Posterior cingulate gyrus (tissue), 11 donors: ENCODE measurements at regions not wholly inside any gene's neighbourhood (a gene's known extent, or its start where the extent isn't known, plus 50 kb on each side); places are given as distances from the start of the nearest gene placed in this dataset.
"Not testable (repeated sequence)": the region's sequence is repeated elsewhere in the genome, so short reads cannot be mapped to it uniquely, and the experiment has no call there.

Source experiments
- DNase-seq, 10 donors: peaks; one replicate each; pipeline versions ENCODE4 v3.0.0 to v3.0.0-alpha.2; 2020 to 2021; ENCODE audit warnings: mixed read lengths in 3 of 10
- intact Hi-C: fragments of 100-400 bp; cut with DNase I; formaldehyde crosslinking; loops from one replicate; pipeline ENCODE4 v1.15.1; 2023

DNA sequence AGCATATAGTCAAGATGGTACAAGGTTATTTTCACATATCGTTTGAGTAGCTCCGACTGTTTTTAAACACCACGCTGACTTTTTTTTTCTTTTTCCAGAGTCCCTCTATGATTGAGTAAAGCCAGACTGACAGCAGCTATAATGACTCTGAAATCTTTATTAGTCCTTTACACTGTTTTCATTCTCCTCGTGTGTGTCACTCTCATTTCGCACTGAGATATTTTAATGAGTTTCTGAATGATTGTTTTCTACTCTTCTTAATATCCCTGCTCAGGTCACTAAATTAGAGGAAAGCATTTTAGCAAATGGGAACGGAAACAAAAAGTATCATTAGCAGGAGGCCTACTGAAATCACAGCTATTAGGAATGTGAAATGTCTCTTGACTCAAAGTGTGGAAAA is 162.3 kb upstream of the MTPN start:
- no peak for DNase-seq

DNA sequence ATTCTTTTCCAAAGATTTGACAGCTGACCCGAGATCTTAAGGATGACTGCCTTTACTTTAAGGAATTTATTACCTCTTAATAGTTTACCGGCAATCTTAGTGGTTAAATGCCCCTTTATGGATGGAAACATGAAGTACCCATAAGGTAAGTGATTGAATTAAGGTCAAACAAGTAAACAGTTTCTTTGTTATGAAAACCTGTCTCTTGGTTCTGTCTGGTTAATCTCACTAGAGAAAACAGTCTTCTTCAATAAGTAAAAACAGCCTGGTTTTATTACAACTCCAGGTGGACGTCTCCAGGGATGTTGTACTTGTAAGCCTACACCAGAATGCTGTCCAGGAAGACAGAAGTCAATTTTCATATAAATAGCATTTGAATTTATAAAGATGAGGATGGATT is 161.8 kb upstream of the MTPN start:
- intact Hi-C loops: no loop called here
- DNase-seq: no peak

More for the DNA sequence above, 162.3 kb upstream of the MTPN start:
- intact Hi-C loops: no loop called here

DNA sequence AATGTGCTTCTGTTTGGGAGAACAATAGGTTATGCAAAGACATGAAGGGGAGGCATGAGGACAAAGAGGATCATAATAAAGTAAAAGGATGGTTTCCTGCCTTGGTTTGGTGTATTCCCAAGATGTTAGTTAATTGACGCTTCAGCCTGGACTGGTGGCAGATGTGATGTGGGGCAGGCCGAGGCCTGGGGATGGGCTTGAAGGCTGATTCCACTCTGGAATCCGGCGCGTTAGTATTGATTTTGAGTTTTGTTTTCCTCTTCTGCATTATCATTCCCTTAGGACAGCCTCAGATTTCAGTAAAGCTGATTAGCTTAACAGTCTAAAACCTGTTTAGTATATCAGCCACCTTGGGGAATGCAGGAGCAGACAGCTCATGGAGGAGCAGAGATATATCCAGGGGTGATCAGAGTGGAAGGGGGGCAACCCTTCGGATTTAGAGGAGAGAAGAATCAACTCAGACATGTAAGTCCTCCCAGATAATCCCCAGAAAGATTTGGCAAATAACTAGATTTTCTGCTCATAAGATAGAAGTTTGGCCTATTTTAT is 159.8 kb upstream of the MTPN start:
- intact Hi-C loops: no loop called here
- DNase-seq: no peak

DNA sequence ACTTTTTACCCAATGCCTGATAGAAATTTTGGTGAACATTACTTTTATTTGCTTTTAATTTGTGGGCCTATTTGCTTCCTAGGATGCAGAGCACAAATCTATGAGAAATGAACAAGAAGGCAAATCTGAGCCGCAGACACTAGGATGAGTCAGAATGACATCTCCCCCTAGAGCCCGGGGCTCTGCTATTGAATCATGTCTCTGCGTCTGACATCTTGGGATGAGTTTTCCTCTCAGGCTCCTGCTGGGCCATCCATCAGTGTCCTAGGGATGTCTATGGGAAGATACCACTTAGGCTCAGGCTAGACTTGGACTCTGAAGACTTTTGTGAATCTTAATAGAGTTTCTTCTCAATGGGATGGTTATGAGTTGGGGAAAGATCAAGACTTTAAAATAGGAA is 157.3 kb upstream of the MTPN start:
- intact Hi-C loops: no loop called here
- no peak for DNase-seq

DNA sequence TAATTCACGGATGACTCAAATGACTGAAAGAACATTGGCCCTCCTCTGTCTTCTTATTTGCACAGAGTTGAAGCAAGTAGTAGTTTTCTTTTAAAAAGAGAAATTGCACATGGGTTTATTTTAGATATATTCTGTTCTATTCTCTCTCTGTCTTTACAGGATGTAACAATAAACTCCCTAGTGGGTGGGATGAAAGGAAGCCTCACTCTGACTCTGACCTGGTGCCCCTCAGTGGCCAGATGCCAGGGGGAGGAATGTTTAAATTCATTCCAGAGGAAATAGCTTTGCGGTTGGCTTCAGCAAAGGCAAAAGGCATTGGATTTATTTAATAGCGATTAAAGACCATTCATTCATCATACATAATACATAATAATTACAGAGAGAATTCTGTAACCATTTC is 156.4 kb upstream of the MTPN start:
- intact Hi-C loops: no loop called here
- no peak for DNase-seq

DNA sequence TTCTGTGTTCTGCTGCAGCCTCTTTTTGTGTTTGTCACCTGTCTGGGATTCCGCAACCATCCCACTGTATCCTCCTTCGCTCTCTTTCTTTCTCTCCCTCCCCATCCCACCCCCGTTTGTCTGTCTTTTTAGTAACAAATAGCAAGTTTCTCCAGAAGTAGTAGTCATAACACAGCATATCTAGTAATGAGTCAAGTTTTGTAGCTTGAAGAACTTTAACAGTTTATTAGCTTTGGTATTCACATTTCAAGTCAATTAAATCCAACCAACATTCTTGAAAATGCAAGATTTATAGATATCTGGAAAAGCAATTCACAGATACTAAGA is 154.1 kb upstream of the MTPN start:
- no peak for DNase-seq
- intact Hi-C loops: no loop called here

DNA sequence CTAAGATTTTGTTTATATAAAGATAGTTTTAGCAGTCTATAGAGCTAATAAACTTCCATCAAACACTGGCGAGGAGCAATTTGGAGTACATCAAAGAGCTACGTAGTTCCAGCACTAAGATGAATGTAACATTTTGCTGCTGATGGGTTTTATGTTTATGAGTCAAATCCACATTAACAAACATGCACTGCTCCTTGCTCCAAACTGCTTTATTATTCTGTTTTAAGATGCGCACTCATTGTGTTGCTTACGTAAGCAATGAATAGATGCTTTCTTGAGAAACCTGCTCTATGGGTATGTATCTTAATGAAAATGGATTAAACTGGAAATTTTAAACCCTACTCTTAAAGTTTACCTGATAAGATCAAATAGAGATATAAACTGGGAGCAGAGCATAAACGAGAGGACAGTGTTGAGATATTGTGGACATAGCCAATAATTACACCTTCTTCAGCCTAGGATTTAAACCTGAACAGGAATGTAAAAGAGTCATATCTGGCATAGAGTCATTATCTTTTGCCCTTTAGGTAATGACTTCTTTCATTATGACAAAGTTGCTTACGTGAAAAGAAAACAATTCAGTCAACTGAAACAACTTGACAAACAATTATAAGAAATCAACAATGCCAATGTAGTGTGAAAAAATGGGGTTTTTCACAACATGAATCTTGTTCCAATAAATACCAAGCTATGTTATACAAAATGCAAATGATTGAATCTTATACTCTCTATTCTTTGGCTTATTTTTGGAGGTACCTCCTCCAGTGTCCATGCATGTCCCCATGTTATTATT is 153.5 kb upstream of the MTPN start:
- DNase-seq: no peak
- intact Hi-C loops: no loop called here

DNA sequence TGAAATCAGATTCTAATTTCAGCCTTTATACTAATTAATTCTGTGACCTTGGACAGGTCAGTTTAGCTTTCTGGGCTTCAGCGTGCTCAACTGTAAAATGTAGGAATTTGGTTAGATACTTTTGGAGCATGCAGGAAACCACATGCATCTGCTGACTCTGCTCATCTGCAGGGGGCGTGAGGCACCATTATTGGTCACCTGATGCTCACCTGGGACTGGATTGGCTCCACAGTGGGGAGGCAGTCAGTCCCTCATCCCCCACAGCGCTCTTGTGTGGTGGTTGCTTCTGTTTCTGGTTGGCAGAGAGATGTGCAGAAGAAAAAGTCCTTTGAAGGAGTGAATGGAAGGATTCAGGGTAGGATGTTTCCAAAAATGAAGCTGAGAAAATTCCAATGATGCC is 150.9 kb upstream of the MTPN start:
- no peak for DNase-seq
- intact Hi-C loops: no loop called here

DNA sequence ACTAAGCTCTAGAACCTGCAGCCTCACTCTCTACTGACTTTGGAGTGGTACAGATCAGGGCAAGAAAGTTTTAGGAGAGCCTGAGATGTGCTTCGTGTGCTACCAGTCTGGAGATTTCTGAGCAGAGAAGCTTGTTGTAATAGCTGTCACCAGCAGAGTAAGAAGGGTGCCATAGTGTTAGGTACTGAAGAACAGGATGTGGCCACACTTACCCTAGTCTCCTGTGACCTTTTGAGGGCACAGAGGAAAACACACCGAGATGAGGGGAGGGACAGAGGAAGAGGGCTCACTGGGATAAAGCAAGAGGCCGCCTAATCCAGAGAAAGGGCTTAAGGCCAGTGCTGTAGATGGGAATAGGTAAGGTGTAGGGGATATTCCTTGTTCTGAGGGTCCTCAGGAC is 146.2 kb upstream of the MTPN start:
- intact Hi-C loops: no loop called here
- DNase-seq: no peak

DNA sequence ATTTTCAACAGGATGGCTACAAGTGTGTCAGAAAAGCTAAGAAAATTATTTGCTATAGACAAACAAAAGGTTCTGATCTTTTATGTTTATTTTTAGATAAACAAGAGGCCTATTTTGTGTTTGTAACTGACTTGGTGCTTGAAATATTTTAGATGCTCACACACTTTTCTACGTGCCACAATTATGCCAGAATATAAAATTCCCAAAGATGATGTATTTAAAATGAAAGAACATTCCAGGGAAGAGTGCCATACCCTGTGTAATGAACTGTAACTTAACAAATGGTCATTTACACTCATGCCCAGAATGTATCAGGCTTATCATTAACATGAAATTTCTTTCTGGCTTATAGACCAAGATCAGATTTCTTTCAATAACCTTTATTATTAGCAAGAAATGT is 144.9 kb upstream of the MTPN start:
- DNase-seq: no peak
- intact Hi-C loops: no loop called here

DNA sequence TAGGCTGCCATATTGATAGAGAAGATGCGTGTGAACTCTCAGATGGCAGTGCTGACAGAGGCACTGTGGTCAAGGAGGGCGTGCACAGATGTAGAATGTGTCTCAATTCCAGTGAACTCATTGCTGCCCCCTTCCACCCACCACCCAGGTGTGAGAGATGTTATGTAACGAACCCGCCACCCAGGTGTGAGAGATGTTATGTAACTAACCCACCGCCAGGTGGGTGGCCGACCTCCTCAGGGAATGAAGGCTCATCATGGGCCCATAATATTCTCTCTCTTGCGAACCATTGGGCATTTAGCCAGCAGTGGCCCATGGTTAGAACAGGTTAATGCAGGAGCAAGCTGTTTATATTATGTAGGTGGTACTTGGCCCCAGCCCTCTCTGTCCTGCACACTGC is 140.4 kb upstream of the MTPN start:
- intact Hi-C loops: no loop called here
- DNase-seq: peak in 1 of 10 donors; percentile 59

DNA sequence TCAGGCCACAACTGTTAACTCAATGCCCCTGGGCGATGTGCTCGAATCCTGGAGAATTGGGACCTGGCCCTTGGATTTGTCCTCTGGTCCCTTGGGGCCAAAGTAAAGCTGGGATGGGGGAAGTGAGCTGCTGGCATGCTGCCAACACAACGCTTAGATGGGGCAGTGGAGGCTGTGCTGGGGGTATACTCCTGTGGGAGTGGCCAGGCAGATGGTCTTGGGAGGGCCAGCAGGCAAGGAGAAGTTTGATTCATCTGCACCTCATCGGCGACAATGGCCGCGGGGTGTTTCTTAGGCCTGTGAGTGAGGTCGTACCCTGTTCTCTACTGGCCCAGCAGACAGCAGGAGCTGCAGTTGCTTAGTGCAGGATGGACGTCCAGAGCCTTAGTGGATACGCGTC is 139.0 kb upstream of the MTPN start:
- intact Hi-C loops: no loop called here
- peak in 1 of 10 donors; percentile 58 for DNase-seq

DNA sequence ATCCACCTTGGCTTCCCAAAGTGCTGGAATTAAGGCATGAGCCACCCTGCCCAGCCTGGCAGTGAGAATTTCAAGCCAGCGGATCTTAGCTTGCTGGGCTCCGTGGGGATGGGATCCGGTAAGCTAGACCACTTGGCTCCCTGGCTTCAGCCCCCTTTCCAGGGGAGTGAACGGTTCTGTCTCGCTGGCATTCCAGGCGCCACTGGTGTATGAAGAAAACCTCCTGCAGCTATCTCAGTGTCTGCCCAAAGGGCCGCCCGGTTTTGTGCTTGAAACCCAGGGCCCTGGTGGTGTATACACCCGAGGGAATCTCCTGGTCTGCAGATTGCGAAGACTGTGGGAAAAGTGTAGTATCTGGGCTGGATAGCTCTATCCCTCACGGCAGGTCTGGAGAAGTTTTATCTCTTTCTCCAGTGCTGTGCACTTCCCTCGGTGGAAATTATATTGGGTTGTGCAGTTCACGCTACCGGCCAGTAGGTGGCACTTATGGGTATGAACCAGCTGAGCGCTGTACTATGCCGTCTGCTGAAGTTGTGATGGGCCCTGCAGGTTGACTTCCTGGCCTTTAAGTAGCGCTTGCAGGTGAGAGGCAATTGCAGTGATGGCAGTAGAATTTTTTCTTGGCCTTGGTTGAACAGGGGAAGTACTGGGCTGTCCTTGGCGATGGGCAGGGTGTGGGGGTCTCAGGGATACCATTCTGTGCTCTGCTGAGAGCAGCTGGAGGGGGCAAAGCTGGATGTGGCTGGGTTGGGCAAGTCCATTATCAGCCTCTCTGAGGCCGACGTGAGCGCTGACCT is 138.0 kb upstream of the MTPN start:
- intact Hi-C loops: no loop called here
- peak in 6 of 10 donors; percentile 19 to 83 (median 35) for DNase-seq

DNA sequence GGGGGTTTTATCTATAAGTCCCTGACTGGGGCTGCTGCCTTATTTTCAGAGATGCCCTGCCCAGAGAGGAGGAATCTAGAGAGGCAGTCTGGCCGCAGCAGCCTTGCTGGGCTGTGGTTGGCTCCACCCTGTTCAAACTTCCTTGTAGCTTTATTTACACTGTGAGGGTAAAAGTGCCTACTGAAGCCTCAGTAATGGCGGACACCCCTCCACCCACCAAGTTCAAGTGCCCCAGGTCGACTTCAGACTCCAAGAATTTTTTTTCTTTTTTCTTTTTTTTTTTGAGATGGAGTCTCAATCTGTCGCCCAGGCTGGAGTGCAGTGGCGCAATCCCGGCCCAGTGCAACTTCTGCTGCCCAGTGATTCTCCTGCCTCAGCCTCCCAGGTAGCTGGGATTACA is 137.3 kb upstream of the MTPN start:
- peak in 1 of 10 donors; percentile 47 for DNase-seq
- intact Hi-C loops: not testable (repeated sequence)

DNA sequence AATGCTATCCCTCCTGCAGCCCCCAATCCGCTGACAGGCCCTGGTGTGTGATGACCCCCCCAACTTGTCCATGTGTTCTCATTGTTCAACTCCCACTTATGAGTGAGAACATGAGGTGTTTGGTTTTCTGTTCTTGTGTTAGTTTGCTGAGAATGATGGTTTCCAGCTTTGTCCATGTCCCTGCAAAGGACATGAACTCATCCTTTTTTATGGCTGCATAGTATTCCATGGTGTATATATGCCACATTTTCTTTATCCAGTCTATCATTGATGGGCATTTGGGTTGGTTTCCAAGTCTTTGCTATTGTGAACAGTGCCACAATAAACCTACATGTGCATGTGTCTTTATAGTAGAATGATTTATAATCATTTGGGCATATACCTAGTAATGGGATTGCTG is 131.9 kb upstream of the MTPN start:
- intact Hi-C loops, DNase-seq: not testable (repeated sequence)

DNA sequence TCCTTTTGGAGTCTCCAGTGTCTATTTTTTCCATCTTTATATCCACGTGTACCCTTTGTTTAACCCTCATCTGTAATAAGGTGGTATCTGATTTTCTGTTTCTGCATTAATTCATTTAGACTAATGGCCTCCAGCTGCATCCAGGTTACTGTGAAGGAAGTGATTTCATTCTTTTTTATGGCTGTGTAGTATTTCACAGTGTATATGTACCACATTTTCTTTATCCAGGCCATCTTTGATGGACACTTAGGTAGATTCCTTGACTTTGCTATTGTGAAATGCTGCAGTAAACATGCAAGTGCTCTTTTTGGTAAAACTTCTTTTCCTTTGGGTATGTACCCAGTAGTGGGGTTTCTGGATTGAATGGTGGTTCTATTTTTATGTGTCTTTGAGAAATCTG is 128.0 kb upstream of the MTPN start:
- intact Hi-C loops: no loop called here
- DNase-seq: no peak

DNA sequence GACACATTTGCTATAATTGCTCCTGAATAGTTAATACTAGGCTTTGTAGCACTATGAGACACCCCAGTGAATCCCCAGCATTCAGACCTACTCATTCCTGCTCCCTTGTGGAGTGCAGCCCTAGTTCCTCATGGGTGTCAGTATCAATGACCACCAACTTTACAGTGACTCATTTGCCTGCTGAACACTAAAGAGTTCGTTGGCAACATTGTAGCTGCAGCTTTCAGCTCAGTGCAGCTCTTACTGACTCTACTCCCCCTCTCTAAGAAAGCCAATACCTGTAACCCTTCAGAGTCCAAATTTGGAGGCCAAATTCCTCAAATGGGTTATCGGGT is 127.1 kb upstream of the MTPN start:
- intact Hi-C loops: no loop called here
- DNase-seq: no peak

DNA sequence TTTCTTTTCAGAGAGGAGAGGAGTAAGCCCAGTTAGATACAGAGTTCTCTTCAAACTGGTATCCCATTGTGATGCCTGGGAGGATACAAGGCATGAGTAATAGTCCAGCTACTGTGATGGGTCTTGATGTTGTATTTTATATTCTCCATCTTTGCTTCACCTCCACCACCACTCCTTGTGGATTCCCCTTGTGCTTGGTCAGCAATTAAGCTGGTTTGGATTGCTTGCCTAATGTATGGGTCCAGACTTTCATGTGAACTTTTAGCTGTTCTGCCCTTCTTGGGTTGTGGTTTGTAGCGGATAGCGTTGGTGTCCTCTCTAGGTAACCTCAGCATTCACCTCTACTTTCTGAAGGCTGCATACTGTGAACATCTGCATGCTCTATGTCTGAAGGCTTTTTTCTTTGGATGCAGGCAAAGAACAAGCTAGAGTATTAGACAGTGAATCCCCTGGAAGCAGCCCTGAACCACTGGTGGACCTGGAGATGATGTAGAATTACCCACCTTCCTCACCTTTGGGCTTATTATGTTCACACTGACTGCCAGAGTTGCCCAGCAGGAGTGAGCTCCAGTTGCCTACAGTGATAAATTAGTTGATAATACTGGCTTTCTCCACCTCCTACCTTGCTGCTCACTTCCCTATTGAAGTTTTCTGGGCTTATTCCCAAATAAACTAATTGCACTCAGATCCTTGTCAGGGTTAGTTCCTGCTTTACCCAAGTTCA is 126.5 kb upstream of the MTPN start:
- intact Hi-C loops: no loop called here
- no peak for DNase-seq

DNA sequence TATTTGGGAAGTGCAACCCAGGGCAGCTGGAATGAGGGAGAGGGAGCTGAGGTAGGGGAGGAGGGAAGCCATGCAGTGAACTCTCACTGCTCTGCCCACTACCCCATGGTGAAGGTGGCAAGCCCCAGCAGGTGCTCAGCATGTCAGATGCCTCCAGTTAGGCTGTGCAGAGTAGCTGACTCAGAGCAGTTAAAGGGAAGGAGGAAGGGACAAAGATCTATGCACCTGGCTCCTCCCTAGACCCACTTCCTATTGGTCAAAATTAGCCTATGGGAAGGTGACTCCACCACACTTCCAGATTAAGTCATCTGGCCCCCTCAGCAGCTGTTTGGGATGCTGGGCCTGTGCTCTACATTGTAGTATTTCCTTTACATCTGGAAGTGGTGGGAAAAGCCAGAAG is 125.7 kb upstream of the MTPN start:
- DNase-seq: no peak
- intact Hi-C loops: no loop called here

DNA sequence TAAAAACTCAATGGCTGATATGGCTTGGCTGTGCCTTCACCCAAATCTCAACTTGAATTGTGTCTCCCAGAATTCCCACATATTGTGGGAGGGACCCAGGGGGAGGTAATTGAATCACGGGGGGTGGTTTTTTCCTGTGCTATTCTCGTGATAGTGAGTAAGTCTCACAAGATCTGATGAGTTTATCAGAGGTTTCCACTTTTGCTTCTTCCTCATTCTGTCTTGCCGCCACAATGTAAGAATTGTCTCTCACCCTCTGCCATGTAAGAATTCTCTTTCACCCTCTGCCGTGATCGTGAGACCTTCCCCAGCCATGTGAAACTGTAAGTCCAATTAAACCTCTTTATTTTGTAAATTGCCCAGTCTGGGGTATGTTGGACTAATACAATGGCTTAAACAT is 115.6 kb upstream of the MTPN start:
- DNase-seq, intact Hi-C loops: not testable (repeated sequence)

DNA sequence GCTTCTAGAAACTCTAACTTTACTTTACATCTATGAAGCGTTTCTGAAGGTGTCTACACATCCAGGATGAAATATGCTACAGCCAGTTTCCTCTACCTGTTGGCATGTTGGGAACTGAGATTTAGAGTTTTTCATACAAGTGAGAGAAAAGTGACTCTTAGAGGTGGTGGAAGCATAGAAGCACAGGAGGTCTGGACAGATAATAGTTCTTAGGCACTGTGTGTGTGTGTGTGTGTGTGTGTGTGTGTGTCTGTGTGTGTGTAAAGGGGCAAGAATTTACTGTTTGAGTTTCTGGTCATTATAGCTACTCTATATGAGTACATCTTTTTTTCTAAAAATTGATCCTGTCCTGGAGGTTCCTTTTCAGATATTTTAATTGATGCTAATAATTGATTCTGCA is 110.7 kb upstream of the MTPN start:
- DNase-seq: no peak
- intact Hi-C loops: no loop called here
